NOMO-1 treated with dmso at 0.1 percent for 144 hours (cell line): ENCODE measurements at regions not wholly inside any gene's neighbourhood (a gene's known extent, or its start where the extent isn't known, plus 50 kb on each side); places are given as distances from the start of the nearest gene placed in this dataset.
"Not testable (repeated sequence)": the region's sequence is repeated elsewhere in the genome, so short reads cannot be mapped to it uniquely, and the experiment has no call there.

ENCODE experiments used
- DNase-seq: peaks from one replicate; lab custom pipeline; 2025; ENCODE audit not compliant: unreplicated experiment; lab: John Stamatoyannopoulos, UW

DNA sequence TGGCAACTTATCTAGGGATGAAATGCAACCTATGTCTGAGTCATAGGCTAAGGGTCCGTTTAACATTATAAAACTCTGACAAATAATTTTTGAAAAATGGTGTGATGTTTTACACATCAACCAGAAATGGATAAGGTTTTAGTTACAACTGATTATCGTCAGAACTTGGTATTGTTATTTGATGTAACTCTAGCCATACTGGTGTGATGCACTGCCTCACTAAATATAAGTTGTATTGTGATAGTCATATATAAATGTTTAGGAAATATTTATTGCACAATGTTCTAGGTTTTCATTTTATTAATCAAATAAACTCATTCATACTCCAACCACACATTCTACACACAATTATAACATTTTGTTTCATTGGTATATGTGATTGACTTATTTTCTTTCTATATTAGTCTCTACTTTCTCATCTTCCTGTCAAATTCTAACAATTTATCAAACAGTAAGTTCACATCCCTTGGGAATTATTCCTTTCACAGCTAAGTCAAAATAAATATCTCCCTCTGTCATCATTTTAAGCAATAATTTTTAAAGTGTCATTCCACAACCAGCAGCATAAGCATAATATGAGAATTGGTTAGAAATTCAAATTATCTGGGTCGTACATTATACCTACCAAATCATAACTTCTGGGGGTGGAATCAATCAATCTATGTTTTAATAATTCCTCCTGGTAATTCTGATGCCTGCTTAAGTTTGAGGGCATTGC lies 873.9 kb downstream of the SLITRK1 start:
- no peak for DNase-seq

DNA sequence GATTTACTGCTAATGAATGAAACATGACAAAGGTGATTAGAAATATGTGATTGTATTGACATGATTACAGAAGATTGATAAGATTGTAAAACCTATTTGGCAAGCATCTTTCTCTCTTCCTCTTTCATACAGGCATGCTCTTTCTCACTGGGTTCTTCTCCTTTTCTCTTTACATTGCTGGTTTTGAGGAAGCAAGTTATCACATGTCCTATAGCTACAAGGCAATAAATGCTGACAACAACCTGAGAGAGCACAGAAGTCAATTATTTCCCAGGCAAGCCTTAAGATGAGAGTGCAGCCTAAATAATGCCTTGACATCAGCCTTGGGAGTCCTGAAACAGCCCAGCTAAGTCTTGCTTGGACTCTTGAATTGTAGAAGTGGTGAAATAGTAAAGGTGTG lies 875.0 kb downstream of the SLITRK1 start:
- DNase-seq, result no peak

DNA sequence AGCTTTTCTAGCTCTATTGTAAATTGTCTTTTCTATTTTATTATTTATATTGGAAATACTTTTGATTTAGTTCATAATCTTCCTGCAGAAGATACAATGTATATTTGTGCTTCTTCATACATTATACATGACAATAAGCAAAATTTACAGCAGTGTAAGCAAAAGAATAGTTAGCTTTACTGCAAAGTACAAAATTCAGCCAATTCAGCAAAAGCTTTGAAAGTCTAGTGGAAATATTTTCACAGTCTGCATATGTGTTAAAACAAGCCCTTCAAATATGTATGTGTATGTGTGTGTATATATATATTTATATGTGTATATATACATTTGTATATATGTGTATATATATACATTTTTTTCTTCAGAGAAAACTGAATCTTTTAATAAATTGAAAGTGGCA lies 879.1 kb downstream of the SLITRK1 start:
- DNase-seq, result no peak

DNA sequence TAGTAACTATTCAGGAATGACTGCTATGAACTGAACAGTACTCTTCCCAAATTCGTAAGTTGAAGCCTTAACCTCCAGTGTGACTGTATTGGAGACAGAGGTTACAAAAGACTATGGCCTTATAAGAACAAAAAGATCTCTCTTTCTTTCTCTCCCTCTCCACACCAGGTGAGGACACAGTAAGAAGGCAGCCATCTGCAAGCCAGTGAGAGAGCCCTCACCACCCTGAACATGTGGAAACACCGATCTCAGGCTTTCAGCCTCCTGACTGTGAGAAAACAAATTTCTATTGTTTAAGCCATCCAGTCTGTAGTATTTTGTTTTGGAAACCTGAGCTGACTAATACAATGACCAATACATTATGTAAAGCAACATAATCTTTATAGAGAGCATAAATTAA lies 888.9 kb downstream of the SLITRK1 start:
- no peak for DNase-seq

DNA sequence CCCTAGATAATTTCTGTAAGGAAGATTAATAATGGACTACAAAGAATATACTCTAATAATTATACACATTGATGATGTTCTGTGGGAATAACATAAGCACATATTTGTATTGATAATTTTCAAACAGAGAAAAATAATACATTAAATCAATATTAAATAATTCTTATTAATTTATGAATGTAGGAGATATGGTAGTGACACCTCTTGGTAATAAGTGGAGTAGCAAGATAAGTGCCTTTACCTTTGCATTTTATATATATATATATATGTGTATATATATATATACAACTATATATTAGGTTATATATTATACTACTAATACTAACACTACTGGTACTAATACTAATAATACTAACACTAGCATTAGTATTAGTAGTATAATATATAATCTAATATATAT lies 905.8 kb downstream of the SLITRK1 start:
- DNase-seq, result no peak

DNA sequence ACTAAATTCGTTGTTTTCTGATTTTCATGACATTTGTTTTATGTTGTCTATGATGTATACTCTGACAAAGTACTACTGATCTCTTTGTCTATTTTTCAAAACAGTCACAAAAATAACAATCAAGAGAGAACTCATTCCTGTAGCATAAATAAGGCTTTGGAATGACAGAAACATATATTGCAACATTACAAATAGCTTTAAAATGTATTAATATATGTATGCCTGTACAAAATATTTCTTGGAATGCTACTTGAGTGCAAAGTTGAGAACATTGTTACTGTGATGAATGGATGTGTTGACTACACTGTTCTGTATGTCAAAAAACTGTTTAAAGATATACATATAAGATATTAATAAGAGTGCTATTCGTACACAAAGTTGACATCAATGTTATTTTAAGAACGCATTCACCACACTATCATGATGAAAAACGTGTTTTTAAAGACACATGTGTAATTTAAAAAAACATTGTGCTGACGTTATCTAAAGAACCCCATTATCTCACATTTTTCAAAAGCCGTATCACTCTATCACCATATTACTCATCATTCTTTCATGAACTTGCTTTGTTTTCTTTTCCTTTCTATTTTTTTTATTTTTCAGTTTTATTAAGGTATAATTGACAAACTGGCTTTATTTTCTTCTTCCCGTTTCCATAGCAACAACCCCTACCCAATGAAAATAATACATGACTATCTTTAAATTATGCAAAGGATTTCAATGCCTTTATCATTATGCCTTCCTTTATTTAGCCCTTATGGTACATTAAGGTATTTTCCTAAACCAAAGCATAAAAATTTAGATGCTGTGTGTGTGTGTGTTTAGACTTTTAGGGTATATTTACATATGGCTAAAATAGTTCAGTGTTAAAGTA lies 918.8 kb downstream of the SLITRK1 start:
- DNase-seq, result no peak

DNA sequence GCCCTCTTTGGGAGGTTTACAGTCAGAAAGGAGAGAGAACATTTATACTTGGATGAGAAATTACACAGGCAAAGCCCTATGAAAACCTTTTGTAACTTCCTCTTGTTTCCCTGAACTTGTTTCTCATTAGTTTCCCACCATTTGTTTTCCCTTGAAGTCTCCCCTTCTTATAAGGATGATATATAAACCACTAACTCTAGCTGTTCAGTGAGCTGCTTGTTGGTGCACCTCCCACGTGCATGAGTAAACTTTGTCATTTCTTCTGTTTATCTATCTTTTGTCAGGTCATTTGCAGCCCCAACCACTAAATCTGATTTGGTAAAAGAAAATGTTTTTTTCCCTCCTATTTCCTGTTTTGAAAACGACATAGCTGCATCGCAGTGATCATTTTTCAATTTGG lies 919.9 kb downstream of the SLITRK1 start:
- no peak for DNase-seq

DNA sequence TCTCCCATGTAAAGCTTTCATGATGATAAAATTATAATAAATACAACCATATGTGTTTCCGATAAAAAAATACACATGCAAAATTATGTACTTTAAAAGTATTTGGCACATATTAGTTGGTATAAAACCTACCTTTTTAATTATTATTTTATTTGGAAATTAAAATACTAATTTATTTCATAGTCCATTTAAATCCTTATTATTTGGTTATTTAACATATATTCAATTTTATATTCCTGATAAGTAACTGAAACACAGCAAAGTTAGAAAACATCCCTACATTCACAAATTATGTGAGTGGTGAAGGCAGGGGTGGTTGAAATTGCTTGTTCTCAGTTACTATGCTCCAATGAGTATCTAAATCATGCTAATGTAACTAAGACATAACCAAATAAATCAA lies 920.5 kb downstream of the SLITRK1 start:
- DNase-seq, result no peak

DNA sequence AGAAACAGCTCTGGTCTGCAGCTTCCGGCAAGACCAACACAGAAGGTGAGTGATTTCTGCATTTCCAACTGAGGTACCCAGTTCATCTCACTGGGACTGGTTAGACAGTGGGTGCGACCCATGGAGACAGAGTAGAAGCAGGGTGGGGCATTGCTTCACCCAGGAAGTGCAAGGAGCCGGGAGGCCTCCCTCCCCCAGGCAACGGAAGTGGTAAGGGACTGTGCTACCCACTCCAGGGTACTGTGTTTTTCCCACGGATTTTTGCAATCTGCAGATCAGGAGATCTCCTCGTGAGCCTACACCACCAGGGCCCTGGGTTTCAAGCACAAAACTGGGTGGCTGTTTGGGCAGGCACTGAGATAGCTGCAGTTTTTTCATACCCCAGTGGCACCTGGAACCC lies 929.9 kb downstream of the SLITRK1 start:
- not testable (repeated sequence) for DNase-seq

DNA sequence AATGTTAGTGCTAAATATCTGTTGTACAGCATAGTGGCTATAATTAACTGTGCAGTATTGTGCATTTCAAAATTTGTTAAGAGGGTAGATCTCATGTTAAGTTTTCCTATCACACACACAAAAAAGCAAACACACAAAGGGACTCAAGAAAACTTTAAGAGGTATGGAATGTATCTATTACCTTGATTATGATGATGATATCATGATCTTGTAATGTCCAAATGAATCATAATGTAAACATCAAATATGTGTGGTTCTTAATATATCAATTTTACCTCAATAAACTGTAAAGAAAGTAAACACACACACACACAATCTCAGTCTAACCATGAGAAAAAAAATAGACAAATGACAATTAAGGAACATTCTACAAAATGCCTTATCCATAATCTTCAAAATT lies 934.6 kb downstream of the SLITRK1 start:
- no peak for DNase-seq

DNA sequence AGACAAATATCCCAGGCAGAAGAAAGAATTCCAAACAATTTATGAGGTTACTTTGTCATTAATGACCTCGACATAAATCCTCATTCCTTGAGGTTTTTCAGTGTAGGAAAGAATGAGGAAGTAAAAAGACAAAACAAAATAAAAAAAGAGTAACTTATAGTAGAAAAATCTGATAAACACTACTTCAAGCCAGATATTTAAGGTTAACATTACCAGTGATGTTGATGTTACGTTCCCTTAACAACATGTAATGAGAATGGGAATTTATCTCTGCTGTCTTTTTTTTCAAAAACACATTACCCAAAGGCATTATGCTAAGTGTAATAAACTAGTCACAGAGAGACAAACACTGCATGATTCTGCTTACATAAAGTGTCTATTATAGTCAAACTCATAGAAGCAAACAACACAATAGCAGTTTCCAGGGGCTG lies 935.1 kb downstream of the SLITRK1 start:
- no peak for DNase-seq

DNA sequence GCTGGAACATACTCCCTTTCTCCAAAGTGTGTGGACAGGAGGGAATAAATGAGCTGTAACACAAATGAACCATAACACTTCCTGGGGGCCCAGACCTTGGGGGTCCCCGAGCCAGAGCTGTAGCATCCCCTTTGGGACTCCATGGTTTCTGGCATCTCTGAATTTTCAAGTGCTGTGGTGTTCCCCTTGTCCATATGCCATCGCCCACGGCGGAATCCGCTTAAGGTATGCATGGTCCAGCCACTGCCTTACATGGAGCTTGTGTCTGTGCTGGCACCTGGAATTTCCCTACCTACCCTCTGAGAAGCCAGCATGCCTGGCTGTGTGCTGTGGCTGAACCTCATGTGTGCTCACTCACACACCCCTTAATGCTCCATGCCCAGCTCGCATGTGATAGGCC lies 943.6 kb downstream of the SLITRK1 start:
- no peak for DNase-seq

DNA sequence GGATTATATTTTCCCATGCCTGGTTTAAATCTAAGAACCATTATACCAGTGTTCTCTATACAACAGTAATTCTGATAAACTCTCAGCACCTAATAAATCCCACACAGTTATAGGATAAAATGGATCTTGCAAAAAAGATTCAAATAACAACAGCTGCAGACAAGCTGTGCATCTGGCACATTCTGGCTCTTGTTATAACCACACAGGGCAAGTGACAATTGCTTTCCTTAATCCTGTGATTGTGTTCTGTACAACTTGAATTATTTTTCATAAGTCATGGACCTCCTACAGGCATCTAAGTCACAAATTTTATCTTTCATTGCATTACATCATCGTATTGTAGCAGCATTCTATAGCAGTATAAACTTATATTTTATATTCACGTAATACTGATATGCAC lies 948.3 kb downstream of the SLITRK1 start:
- no peak for DNase-seq

DNA sequence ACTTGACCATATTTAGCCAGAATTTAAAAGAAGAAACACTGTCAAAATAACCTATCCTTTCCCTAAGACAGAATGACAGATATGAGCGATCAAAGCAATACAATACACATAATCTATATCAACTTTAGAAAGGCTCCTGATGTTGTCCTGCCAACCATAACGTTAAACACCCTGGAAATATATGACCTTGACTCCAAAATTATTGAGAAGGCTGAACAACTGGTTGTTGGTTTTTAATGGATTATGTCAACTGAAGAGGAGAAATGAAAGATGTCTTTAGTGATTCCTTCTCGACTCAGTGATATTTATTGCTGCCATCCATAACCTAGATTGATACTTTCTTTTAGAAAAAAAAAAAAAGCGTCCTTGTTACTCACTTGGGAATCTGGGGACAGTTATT lies 957.2 kb downstream of the SLITRK1 start:
- DNase-seq, result no peak

DNA sequence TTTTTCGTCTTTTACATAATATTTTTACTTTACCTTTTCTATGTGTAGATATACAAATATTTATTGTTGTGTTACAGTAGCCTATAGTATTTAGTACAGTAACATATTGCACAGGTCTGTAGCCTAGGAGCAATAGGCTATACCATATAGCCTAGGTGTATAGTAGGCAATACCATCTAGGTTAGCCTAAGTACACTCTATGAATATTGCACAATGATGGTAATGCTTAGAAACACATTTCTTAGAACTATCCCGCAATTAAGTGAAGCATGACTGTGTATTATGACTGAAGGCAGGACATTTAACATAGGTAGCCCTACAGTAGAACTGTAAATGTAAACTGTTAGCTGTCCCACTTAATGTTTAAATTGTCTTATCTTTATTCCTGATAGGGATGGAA lies 964.3 kb downstream of the SLITRK1 start:
- DNase-seq, result no peak

DNA sequence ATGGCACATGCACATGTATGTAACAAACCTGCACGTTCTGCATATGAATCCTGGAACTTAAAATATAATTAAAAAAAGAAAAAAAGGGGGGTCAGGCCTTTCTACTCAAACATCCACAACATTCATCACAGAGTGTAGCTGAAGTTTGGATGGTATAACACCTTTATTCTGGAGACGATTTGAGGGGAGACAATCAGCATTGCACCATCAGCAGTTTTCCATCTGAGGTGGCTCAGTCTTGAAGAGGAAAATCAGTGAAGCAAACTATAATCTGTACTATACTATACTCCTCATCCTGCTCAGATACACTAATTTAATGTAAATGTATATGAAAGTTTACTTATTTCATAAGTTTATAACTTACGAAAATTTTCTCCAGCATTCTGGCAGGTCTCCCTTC lies 969.7 kb downstream of the SLITRK1 start:
- DNase-seq, result no peak

DNA sequence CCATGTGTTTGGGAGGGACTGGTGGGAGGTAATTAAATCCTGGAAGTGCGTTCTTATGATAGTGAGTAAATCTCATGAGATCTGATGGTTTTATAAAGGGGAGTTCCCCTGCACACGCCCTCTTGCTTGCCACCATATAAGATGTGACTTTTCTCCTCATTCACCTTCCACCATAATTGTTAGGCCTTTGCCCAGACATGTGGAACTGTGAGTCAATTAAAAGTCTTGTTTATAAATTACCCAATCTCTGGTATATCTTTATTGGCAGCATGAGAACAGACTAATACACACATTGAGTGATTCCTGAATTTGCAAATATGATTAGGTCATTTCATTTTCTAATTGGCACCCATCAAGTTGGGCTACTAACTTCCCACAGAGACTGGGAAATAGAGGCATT lies 977.2 kb downstream of the SLITRK1 start:
- DNase-seq, result no peak

DNA sequence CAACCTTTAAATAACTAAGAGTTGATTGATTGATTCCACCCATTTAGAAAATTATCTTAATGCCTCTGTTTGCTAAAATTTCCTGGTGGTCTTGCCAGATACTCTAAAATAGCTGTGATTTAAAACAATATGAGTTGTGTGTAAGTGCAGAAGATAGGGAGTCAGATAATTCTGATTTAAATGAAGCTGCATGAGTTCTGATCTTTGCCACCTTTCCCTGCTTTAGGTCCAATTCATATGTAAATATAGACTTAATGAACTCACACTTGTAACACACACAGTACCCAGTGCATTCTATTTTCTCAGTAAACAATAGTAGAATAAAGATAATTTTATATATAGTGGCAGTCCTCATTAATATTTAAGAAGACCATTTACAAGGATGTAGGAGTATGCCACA lies 981.8 kb downstream of the SLITRK1 start:
- DNase-seq, result no peak

DNA sequence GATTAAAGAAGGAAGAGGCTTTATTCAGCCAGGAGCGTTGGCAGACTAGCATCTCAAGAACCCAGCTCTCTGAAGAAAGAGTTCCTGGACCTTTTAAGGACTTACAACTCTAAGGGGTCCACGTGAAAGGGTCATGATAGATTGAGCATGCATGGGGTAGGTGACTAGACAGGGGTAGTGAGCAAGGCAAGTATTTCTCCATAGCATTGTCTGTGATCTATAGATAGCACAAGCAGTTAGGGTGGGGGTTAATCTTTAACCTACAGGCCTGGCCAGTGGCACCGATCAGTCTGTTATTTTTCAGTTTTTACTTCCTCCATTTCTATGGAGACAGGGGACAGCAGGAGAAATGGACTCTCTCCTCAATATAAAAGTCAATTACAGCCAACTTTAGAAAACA lies 983.7 kb downstream of the SLITRK1 start:
- no peak for DNase-seq

DNA sequence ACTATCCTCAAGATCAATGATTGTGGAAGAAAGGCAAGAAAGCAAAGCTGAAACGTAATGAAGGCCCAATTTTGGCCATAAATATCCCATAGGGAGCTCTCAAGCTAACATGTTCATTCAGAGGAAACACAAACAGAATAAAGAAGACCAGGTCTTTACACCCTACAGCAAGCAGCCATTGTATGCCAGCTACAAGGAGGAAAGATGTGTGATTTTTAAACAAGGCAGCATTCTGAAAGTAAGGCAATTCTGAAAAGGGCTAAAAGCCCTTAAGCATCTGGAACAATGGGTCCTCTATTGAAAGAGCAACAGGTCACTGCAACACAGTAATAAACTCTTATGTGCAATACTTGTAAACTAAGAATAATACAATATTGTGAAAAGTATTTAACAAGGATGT lies 1002.4 kb downstream of the SLITRK1 start:
- no peak for DNase-seq

DNA sequence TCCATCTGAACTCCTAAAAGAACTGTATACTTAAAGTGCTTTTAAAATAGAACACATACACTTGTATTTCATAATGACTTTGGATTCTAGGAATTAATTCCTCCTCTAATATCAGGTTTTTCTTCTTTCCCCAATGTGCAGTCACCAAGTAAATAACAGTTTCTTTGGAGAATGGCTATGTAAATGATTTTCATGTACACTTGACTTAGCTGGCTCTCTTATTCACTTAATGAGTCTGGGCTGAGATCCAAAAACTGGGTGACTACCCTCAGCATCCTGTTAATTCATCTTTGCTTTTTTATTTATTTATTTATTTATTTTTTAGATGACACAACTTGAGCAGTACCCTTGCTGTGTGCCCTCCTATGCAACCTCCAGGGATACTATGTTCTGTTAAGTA lies 1003.7 kb downstream of the SLITRK1 start:
- DNase-seq, result no peak

DNA sequence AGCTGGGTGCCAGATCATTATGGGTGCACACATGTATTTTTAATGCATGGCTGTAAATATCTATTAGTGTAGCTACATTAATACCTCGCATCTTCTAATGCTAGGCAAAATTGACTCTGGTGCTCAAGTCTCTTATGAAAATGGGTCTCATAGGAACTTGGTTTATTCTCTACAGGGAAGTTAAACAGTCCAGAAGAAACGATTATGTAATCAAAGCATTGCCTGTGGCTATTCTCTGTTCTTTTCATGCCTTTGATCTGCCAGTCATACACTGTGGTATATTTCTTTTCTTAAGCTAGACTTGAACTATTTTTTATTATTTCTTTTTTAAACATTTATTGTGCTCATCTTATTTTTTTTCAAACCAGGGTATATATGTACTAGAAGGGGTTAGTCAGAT lies 1015.0 kb downstream of the SLITRK1 start:
- DNase-seq, result no peak

DNA sequence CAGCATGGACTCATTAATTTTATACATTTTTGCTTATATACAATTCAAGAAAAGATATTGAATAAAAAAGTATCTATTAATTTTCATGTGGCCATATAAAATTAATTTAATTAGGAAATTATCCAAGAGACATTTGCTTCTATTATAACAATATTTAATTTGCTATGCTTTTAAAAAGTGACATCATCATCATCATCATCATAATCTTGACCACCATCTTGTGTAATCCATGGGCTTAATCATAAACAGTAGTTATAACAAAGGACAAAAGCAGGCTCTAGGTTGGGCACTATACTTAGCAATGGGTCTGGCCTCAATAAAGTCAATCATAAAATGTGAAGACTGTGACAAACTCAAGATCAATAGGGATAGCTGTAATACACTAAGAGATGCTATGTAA lies 1031.6 kb downstream of the SLITRK1 start:
- DNase-seq, result no peak
